Left lung (tissue), 4 donors: ENCODE measurements at regions not wholly inside any gene's neighbourhood (a gene's known extent, or its start where the extent isn't known, plus 50 kb on each side); places are given as distances from the start of the nearest gene placed in this dataset.
A peak's percentile ranks its signal among the peaks of the same experiment; 100 is the strongest.

Source experiments
- ATAC-seq: fragments of 200-7000 bp; cut with Tn5 transposase; one replicate; pipeline ENCODE4 v1.9.1; 2020; ENCODE audit warnings: moderate library complexity
- DNase-seq, 4 donors: peaks; one replicate each; pipeline ENCODE4 v3.0.0-alpha.2; 2013 to 2020
- H3K27ac ChIP-seq, 2 donors: fragments of 200-600 bp; sonication (generic) in 1 of 2; one replicate each; pipeline versions ENCODE4 v1.5.0 to v1.8.0; 2020 to 2021
- H3K27me3 ChIP-seq, 2 donors: fragments of 200-600 bp; sonication (generic) in 1 of 2; one replicate each; pipeline versions ENCODE4 v1.5.0 to v1.8.0; 2020 to 2021
- H3K36me3 ChIP-seq, 2 donors: fragments of 200-600 bp; sonication (generic) in 1 of 2; one replicate each; pipeline versions ENCODE4 v1.5.0 to v1.8.0; 2020 to 2021
- H3K4me1 ChIP-seq, 2 donors: fragments of 200-600 bp; one replicate each; pipeline ENCODE4 v1.8.0; 2021
- H3K4me3 ChIP-seq, 2 donors: fragments of 200-600 bp; sonication (generic) in 1 of 2; one replicate each; pipeline versions ENCODE4 v1.5.0 to v1.8.0; 2020 to 2021; ENCODE audit warnings: mild to moderate bottlenecking in 1 of 2
- H3K9me3 ChIP-seq, 2 donors: fragments of 200-600 bp; sonication (generic) in 1 of 2; one replicate each; pipeline versions ENCODE4 v1.5.0 to v1.8.0; 2020 to 2021
- intact Hi-C, 2 donors: fragments of 100-400 bp; cut with DNase I; formaldehyde crosslinking; loops; one replicate each; pipeline versions ENCODE4 v1.11.2 to v1.14.2; 2022
- TF ChIP-seq, protein P1 (sequence below), 2 donors: fragments of 200-600 bp; sonication (generic) in 1 of 2; IDR thresholded peaks; one replicate each; pipeline versions ENCODE4 v1.5.0 to v1.8.0; 2021; ENCODE audit warnings: antibody characterized with exemption in 2 of 2
- donor health status: DM: no; HTN: yes; CAD: no.
- donor health status: DM: no; HTN: no; CAD: no.

- TF ChIP-seq, protein P1, sequence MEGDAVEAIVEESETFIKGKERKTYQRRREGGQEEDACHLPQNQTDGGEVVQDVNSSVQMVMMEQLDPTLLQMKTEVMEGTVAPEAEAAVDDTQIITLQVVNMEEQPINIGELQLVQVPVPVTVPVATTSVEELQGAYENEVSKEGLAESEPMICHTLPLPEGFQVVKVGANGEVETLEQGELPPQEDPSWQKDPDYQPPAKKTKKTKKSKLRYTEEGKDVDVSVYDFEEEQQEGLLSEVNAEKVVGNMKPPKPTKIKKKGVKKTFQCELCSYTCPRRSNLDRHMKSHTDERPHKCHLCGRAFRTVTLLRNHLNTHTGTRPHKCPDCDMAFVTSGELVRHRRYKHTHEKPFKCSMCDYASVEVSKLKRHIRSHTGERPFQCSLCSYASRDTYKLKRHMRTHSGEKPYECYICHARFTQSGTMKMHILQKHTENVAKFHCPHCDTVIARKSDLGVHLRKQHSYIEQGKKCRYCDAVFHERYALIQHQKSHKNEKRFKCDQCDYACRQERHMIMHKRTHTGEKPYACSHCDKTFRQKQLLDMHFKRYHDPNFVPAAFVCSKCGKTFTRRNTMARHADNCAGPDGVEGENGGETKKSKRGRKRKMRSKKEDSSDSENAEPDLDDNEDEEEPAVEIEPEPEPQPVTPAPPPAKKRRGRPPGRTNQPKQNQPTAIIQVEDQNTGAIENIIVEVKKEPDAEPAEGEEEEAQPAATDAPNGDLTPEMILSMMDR (IDR thresholded peaks at IDR 0.05): no peak
- intact Hi-C loops: no loop called here
- H3K4me1 ChIP-seq: peaks cover 0 to 19% of the 10 kb centered on the region in 2 donors
- no peaks in the 10 kb centered on the region for H3K9me3 ChIP-seq
- no peaks in the 10 kb centered on the region for H3K36me3 ChIP-seq
- no peaks in the 10 kb centered on the region for H3K27me3 ChIP-seq
- no peak overlapping the region for H3K4me3 ChIP-seq
- no peak overlapping the region for H3K27ac ChIP-seq
- ATAC-seq (peak; percentile 63), DNase-seq (no peak)
Measured at GRCh38 chr5:143582869-143583268, 179.4 kb upstream of the NR3C1 start.

DNA sequence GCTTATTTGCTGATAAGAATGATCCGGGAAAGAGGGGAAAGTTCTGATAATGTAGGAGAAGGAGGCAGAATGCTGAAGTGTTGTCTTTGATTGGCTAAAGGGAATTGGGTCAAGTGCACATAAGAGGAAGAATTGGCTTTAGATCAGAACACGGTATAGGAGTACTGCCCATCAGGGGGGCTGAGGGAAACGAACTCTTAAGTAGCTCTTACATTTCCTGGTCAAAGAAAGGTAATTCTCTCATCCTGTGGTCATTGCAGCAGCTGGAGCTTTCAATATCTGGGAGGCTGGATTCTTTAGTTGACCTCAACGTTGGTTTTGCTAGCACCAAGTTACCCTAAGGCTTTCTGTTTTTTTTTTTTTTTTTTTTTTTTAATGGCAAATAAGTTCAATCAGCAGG lies 178.7 kb upstream of the NR3C1 start:
- peak; percentile 53 for ATAC-seq

DNA sequence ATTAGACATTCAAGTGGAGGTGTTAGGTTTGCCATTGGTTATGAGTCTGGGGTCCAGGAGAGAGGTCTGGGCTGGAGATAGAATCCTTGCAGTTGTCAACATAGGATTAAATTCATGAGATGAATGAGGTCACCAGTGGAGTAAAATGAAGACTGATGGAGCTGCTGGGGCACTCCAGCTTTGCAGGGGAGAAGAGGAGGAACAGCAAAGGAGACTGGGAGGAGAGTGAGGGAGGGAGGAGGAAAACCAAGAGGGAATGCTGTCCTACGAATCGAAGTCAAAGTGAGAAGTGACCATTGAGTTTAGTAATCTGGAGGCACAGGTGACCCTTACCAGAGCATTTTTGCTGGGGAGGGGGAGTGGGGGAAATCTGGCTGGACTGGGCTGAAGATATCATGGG lies 178.2 kb upstream of the NR3C1 start:
- Histone ChIP-seq H3K27me3 (no peaks in the 10 kb centered on the region), H3K4me3 (no peak overlapping the region), H3K36me3 (no peaks in the 10 kb centered on the region), H3K9me3 (no peaks in the 10 kb centered on the region), H3K4me1 (peaks cover 8 to 25% of the 10 kb centered on the region in 2 donors), H3K27ac (no peak overlapping the region)
- DNase-seq (no peak), ATAC-seq (no peak)
- intact Hi-C loops: no loop called here
- TF ChIP-seq, protein P1 (IDR thresholded peaks at IDR 0.05): no peak

More for the DNA sequence above, 178.7 kb upstream of the NR3C1 start:
- TF ChIP-seq, protein P1 (IDR thresholded peaks at IDR 0.05): no peak
- Histone ChIP-seq H3K27ac (no peak overlapping the region), H3K9me3 (no peaks in the 10 kb centered on the region), H3K4me1 (peaks cover 3 to 24% of the 10 kb centered on the region in 2 donors), H3K4me3 (no peak overlapping the region), H3K27me3 (no peaks in the 10 kb centered on the region), H3K36me3 (no peaks in the 10 kb centered on the region)
- no peak for DNase-seq
- intact Hi-C loops: no loop called here

DNA sequence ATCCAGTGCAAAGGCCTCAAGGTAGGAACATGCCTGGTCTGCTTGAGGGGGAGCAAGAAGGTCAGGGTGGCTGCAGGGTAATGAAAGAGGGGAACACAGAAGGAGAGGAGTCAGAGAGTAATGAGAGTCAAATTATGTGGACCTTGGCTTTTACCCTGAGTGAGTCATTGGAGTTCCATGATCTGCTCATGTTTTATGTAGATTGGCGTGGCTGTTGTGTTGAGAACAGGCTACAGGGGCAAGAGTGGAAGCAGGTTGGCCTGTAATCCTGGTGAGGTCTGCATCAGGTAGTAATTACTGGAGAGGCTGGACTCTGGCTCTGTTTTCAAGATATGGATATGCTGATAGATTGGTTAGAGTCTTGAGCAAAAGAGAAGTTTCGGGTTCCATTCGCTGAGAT lies 177.7 kb upstream of the NR3C1 start:
- ATAC-seq: no peak

DNA sequence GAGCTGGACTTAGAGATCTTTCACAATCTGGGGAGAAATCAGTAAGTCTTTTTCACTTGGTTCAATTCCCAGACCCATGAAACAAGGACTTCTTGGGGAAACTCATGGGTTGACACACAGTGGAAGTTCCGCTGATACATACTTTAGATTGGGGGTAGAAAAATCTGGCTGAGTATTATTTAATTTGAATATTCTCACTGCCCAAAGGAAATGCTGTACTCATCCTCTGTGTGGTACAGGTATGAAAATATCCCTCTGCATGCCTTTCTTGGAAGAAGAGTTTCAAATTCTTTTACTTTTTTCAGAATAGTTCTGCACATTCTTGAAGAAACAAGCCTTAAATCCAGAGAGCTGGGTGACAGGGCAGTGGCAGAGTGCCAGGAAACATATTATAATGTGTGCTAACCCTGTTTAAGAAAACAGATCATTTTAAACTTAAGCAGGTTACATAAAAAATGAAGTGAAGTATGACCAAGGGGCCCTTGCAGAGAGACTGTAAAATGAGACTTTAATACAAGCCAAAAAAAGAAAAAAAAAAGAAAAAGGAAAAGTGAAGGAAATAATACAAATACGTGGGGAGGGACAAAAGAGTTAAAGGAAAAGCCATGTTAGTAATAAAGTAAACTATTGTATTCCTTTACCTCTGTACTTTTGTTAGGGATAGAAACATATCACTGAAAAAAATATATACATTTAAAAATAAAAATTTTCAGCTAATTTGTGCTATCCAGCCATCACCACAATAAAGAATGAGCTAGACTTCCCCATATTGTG lies 173.4 kb upstream of the NR3C1 start:
- TF ChIP-seq, protein P1 (IDR thresholded peaks at IDR 0.05): no peak
- peak; percentile 45 for ATAC-seq
- H3K4me1 ChIP-seq: peaks cover 5 to 8% of the 10 kb centered on the region in 2 donors
- intact Hi-C loops: no loop called here
- H3K27ac ChIP-seq: no peak overlapping the region
- no peaks in the 10 kb centered on the region for H3K36me3 ChIP-seq
- no peaks in the 10 kb centered on the region for H3K27me3 ChIP-seq
- no peak overlapping the region for H3K4me3 ChIP-seq
- H3K9me3 ChIP-seq: no peaks in the 10 kb centered on the region
- DNase-seq: peak in 2 of 4 donors; percentile 49 to 69

More for the DNA sequence above, 177.7 kb upstream of the NR3C1 start:
- Histone ChIP-seq H3K9me3 (no peaks in the 10 kb centered on the region), H3K27ac (no peak overlapping the region), H3K36me3 (no peaks in the 10 kb centered on the region), H3K4me3 (no peak overlapping the region), H3K4me1 (peaks cover 8 to 20% of the 10 kb centered on the region in 2 donors), H3K27me3 (no peaks in the 10 kb centered on the region)
- intact Hi-C loops: no loop called here
- no peak for DNase-seq
- TF ChIP-seq, protein P1 (IDR thresholded peaks at IDR 0.05): no peak
